Osteocyte (in vitro differentiated cells): ENCODE measurements at regions not wholly inside any gene's neighbourhood (a gene's known extent, or its start where the extent isn't known, plus 50 kb on each side); places are given as distances from the start of the nearest gene placed in this dataset.
"Not testable (repeated sequence)": the region's sequence is repeated elsewhere in the genome, so short reads cannot be mapped to it uniquely, and the experiment has no call there.

Source experiments
- DNase-seq: peaks from one replicate; pipeline ENCODE4 v3.0.0; 2021; ENCODE audit warnings: mixed read lengths; ENCODE audit not compliant: unreplicated experiment; ENCODE audit errors: extremely low spot score
- H3K27ac Mint-ChIP-seq: one replicate; pipeline ENCODE4 v1.8.0; 2021; ENCODE audit warnings: mild to moderate bottlenecking, mixed read lengths; ENCODE audit not compliant: unreplicated experiment
- H3K27me3 Mint-ChIP-seq: one replicate; pipeline ENCODE4 v1.8.0; 2021; ENCODE audit warnings: mixed read lengths; ENCODE audit not compliant: unreplicated experiment
- H3K36me3 Mint-ChIP-seq: one replicate; pipeline ENCODE4 v1.8.0; 2021; ENCODE audit warnings: mixed read lengths; ENCODE audit not compliant: unreplicated experiment
- H3K4me1 Mint-ChIP-seq: one replicate; pipeline ENCODE4 v1.8.0; 2021; ENCODE audit warnings: mixed read lengths; ENCODE audit not compliant: unreplicated experiment
- H3K4me3 Mint-ChIP-seq: one replicate; pipeline ENCODE4 v1.8.0; 2021; ENCODE audit warnings: mild to moderate bottlenecking, moderate library complexity, mixed read lengths; ENCODE audit not compliant: unreplicated experiment
- H3K9me3 Mint-ChIP-seq: one replicate; pipeline ENCODE4 v1.8.0; 2021; ENCODE audit warnings: mixed read lengths; ENCODE audit not compliant: unreplicated experiment
- CTCF ChIP-seq: fragments of 200-600 bp; sonication (generic); IDR thresholded peaks from 2 replicates; pipeline ENCODE4 v1.5.0; 2021; ENCODE audit warnings: antibody characterized with exemption, mild to moderate bottlenecking, moderate library complexity

- no peak overlapping the region for H3K4me3 Mint-ChIP-seq
- no peaks in the 10 kb centered on the region for H3K36me3 Mint-ChIP-seq
- no peak overlapping the region for H3K27ac Mint-ChIP-seq
- no peak for TF ChIP-seq CTCF
- DNase-seq = no peak
- H3K9me3 Mint-ChIP-seq = no peaks in the 10 kb centered on the region
- peaks cover 24% of the 10 kb centered on the region for H3K27me3 Mint-ChIP-seq
- peaks cover 12% of the 10 kb centered on the region for H3K4me1 Mint-ChIP-seq
Measured at GRCh38 chr20:23294671-23295070, 55.9 kb upstream of the NXT1 start.

- Mint-ChIP-seq H3K9me3 (no peaks in the 10 kb centered on the region), H3K4me1 (peaks cover 12% of the 10 kb centered on the region), H3K27ac (no peak overlapping the region), H3K4me3 (no peak overlapping the region), H3K27me3 (peaks cover 29% of the 10 kb centered on the region), H3K36me3 (no peaks in the 10 kb centered on the region)
- TF ChIP-seq CTCF = no peak
- DNase-seq = no peak
Measured at GRCh38 chr20:23294166-23294565, 56.4 kb upstream of the NXT1 start.

GRCh38 chr20:23293689-23294088 is 56.9 kb upstream of the NXT1 start:
- Mint-ChIP-seq H3K27ac (no peak overlapping the region), H3K36me3 (no peaks in the 10 kb centered on the region), H3K9me3 (no peaks in the 10 kb centered on the region), H3K4me1 (peaks cover 12% of the 10 kb centered on the region), H3K27me3 (peaks cover 29% of the 10 kb centered on the region), H3K4me3 (no peak overlapping the region)
- TF ChIP-seq CTCF = no peak
- no peak for DNase-seq

- not testable (repeated sequence) for H3K9me3 Mint-ChIP-seq, DNase-seq, H3K27ac Mint-ChIP-seq, H3K4me3 Mint-ChIP-seq, H3K36me3 Mint-ChIP-seq
- peaks cover 10% of the 10 kb centered on the region for H3K4me1 Mint-ChIP-seq
- H3K27me3 Mint-ChIP-seq = peaks cover 33% of the 10 kb centered on the region
Measured at GRCh38 chr20:23292311-23292710, 58.3 kb upstream of the NXT1 start.

GRCh38 chr20:23291575-23292240 is 58.9 kb upstream of the NXT1 start:
- Mint-ChIP-seq H3K9me3 (no peaks in the 10 kb centered on the region), H3K27ac (no peak overlapping the region), H3K4me1 (peaks cover 4% of the 10 kb centered on the region)

More at GRCh38 chr20:23291575-23292240, 58.9 kb upstream of the NXT1 start:
- no peak for DNase-seq
- no peak overlapping the region for H3K4me3 Mint-ChIP-seq
- TF ChIP-seq CTCF = no peak
- H3K27me3 Mint-ChIP-seq = peaks cover 33% of the 10 kb centered on the region
- no peaks in the 10 kb centered on the region for H3K36me3 Mint-ChIP-seq
